ENCODE measurements at regions not wholly inside any gene's neighbourhood (a gene's known extent, or its start where the extent isn't known, plus 50 kb on each side); places are given as distances from the start of the nearest gene placed in this dataset.

DNA sequence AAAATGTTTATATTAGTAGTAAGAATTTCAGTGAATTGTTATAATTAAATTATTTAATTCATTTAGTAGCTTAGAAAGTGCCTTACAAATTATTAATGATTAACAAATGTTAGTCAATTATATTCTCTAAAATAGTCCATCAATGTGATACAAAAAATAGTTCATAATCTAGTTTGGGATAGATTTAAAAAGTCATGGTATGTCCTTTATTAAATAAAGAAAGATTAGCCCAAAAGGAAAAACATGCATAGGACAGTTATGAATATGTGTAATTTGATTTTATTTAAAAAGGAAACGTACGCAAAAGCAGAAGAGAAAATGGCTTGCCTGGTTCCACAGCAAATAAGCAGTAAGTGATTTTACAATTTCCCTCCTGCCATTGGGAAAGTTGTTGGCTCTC lies 768.5 kb downstream of the TRIB2 start:
- no peak overlapping the region for H3K4me3 ChIP-seq (replicated peaks; ENCODE audit: insufficient read depth, low read length)
- H3K27me3 ChIP-seq (ENCODE audit: insufficient read depth, poor library complexity, severe bottlenecking): no peaks in the 10 kb centered on the region
- no peak for TF ChIP-seq SPI1 (IDR thresholded peaks at IDR 0.05; ENCODE audit: borderline replicate concordance, low read depth)
- TF ChIP-seq GABPA (IDR thresholded peaks at IDR 0.05; ENCODE audit: low read depth): no peak
- H3K27ac ChIP-seq (replicated peaks): no peak overlapping the region
- DNase-seq (ENCODE audit: low read depth in 1 of 2, low spot score in 1 of 2): no peak

DNA sequence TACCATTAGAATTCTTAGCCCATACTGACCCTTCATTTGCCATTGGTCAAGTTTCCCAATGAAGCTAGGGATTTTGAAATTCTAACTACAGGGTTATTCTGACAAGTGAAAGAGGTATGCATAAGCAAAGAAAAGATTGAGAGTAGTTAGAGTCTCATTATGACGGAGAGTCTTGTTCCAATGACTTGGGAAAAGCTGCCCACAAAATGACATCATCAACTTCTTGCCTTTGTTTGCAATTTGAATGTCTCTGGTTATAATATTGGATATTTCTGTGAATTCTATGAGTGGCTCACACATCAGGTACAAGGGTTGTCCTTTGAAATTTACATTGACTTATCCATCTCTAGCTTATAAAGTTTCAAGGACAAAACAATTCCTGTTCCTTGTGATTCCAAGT lies 772.2 kb downstream of the TRIB2 start:
- no peak overlapping the region for H3K27ac ChIP-seq (replicated peaks)
- no peak overlapping the region for H3K4me3 ChIP-seq (replicated peaks; ENCODE audit: insufficient read depth, low read length)
- TF ChIP-seq, protein P1, sequence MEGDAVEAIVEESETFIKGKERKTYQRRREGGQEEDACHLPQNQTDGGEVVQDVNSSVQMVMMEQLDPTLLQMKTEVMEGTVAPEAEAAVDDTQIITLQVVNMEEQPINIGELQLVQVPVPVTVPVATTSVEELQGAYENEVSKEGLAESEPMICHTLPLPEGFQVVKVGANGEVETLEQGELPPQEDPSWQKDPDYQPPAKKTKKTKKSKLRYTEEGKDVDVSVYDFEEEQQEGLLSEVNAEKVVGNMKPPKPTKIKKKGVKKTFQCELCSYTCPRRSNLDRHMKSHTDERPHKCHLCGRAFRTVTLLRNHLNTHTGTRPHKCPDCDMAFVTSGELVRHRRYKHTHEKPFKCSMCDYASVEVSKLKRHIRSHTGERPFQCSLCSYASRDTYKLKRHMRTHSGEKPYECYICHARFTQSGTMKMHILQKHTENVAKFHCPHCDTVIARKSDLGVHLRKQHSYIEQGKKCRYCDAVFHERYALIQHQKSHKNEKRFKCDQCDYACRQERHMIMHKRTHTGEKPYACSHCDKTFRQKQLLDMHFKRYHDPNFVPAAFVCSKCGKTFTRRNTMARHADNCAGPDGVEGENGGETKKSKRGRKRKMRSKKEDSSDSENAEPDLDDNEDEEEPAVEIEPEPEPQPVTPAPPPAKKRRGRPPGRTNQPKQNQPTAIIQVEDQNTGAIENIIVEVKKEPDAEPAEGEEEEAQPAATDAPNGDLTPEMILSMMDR (IDR thresholded peaks at IDR 0.05; ENCODE audit: insufficient read depth, low read length): no peak
- TF ChIP-seq POLR2AphosphoS5 (IDR thresholded peaks at IDR 0.05; ENCODE audit: low read depth) (no peak), SPI1 (IDR thresholded peaks at IDR 0.05; ENCODE audit: borderline replicate concordance, low read depth) (no peak), GABPA (IDR thresholded peaks at IDR 0.05; ENCODE audit: low read depth) (no peak)
- TF ChIP-seq, protein P2, sequence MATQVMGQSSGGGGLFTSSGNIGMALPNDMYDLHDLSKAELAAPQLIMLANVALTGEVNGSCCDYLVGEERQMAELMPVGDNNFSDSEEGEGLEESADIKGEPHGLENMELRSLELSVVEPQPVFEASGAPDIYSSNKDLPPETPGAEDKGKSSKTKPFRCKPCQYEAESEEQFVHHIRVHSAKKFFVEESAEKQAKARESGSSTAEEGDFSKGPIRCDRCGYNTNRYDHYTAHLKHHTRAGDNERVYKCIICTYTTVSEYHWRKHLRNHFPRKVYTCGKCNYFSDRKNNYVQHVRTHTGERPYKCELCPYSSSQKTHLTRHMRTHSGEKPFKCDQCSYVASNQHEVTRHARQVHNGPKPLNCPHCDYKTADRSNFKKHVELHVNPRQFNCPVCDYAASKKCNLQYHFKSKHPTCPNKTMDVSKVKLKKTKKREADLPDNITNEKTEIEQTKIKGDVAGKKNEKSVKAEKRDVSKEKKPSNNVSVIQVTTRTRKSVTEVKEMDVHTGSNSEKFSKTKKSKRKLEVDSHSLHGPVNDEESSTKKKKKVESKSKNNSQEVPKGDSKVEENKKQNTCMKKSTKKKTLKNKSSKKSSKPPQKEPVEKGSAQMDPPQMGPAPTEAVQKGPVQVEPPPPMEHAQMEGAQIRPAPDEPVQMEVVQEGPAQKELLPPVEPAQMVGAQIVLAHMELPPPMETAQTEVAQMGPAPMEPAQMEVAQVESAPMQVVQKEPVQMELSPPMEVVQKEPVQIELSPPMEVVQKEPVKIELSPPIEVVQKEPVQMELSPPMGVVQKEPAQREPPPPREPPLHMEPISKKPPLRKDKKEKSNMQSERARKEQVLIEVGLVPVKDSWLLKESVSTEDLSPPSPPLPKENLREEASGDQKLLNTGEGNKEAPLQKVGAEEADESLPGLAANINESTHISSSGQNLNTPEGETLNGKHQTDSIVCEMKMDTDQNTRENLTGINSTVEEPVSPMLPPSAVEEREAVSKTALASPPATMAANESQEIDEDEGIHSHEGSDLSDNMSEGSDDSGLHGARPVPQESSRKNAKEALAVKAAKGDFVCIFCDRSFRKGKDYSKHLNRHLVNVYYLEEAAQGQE (IDR thresholded peaks at IDR 0.05; ENCODE audit: insufficient replicate concordance, low read depth): no peak
- H3K27me3 ChIP-seq (ENCODE audit: insufficient read depth, poor library complexity, severe bottlenecking): no peaks in the 10 kb centered on the region
- no peak for DNase-seq (ENCODE audit: low read depth in 1 of 2, low spot score in 1 of 2)

DNA sequence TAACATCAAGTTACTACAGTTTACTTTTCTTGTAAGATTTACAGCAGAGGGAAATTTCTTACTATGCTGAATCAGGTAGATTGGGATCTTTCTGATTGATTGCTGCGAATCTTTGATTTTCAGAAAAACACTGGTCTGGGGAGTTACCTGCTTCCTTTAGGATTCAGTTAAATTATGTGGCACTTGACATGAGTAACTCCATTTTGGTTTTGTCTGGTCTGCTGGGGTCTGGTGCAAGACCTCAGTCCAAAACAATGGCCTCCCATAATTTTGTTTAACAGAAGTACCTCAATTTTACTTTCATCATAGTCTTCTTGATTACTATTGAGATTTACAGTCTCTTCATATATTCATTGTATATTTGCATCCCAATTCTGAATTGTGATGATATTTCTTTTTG lies 775.5 kb downstream of the TRIB2 start:
- no peak for DNase-seq (ENCODE audit: low read depth in 1 of 2, low spot score in 1 of 2)
- Histone ChIP-seq H3K27ac (replicated peaks) (no peak overlapping the region), H3K27me3 (ENCODE audit: insufficient read depth, poor library complexity, severe bottlenecking) (no peaks in the 10 kb centered on the region), H3K4me3 (replicated peaks; ENCODE audit: insufficient read depth, low read length) (no peak overlapping the region)
- TF ChIP-seq, protein P2 (IDR thresholded peaks at IDR 0.05; ENCODE audit: insufficient replicate concordance, low read depth): no peak
- TF ChIP-seq POLR2AphosphoS5 (IDR thresholded peaks at IDR 0.05; ENCODE audit: low read depth) (no peak), SPI1 (IDR thresholded peaks at IDR 0.05; ENCODE audit: borderline replicate concordance, low read depth) (no peak), GABPA (IDR thresholded peaks at IDR 0.05; ENCODE audit: low read depth) (no peak)
- TF ChIP-seq, protein P1 (IDR thresholded peaks at IDR 0.05; ENCODE audit: insufficient read depth, low read length): no peak

DNA sequence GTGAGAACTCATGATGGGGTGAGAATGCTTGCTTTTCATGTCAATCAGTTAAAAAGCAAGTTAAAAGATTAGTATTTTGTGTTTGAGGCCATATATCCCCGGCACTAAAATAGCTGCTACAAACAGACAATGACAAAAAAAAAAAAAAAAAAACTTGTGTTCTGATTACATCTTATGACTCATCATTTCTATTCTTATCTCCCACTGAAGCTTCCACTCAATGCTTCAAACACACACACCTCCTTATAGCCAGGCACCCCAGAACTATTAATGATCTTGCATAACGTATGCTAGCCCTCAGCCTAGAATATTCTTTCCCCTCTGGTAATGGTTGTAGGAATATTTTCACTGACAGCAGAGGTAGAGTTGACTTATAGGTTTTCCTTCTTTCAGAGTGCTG lies 778.3 kb downstream of the TRIB2 start:
- TF ChIP-seq SPI1 (IDR thresholded peaks at IDR 0.05; ENCODE audit: borderline replicate concordance, low read depth) (no peak), GABPA (IDR thresholded peaks at IDR 0.05; ENCODE audit: low read depth) (no peak), POLR2AphosphoS5 (IDR thresholded peaks at IDR 0.05; ENCODE audit: low read depth) (no peak)
- TF ChIP-seq, protein P2 (IDR thresholded peaks at IDR 0.05; ENCODE audit: insufficient replicate concordance, low read depth): no peak
- TF ChIP-seq, protein P1 (IDR thresholded peaks at IDR 0.05; ENCODE audit: insufficient read depth, low read length): no peak
- Histone ChIP-seq H3K4me3 (replicated peaks; ENCODE audit: insufficient read depth, low read length) (no peak overlapping the region), H3K27me3 (ENCODE audit: insufficient read depth, poor library complexity, severe bottlenecking) (no peaks in the 10 kb centered on the region), H3K27ac (replicated peaks) (no peak overlapping the region)
- no peak for DNase-seq (ENCODE audit: low read depth in 1 of 2, low spot score in 1 of 2)
